Gastrocnemius medialis (tissue), 4 donors: ENCODE measurements at regions not wholly inside any gene's neighbourhood (a gene's known extent, or its start where the extent isn't known, plus 50 kb on each side); places are given as distances from the start of the nearest gene placed in this dataset.

Experiments
- ATAC-seq, 2 donors: fragments of 150-250 bp; one replicate each; pipeline ENCODE4 v1.9.1; 2016
- DNase-seq, 2 donors: peaks; one replicate each; pipeline ENCODE4 v3.0.0-alpha.2; 2019
- H3K27ac ChIP-seq, 4 donors: fragments of 200-600 bp; sonication (generic); 1 replicate in 1 of 4; 2 replicates in 3 of 4; pipeline ENCODE4 v1.5.1; 2016 to 2018; ENCODE audit warnings: mild to moderate bottlenecking in 2 of 4, moderate library complexity in 1 of 4
- H3K27me3 ChIP-seq, 3 donors: fragments of 200-600 bp; sonication (generic) in 2 of 3; 1 replicate in 1 of 3; 2 replicates in 2 of 3; pipeline versions ENCODE4 v1.5.1 to v1.6.0; 2016 to 2019; ENCODE audit warnings: mild to moderate bottlenecking in 1 of 3, moderate library complexity in 1 of 3
- H3K36me3 ChIP-seq, 2 donors: fragments of 200-600 bp; sonication (generic) in 1 of 2; one replicate each; pipeline ENCODE4 v1.5.1; 2017 to 2018
- H3K4me1 ChIP-seq, 2 donors: fragments of 200-600 bp; sonication (generic) in 1 of 2; one replicate each; pipeline ENCODE4 v1.5.1; 2016 to 2017; ENCODE audit warnings: mild to moderate bottlenecking in 2 of 2
- H3K4me3 ChIP-seq, 4 donors: fragments of 200-600 bp; sonication (generic) in 3 of 4; 1 replicate in 1 of 4; 2 replicates in 3 of 4; pipeline ENCODE4 v1.5.1; 2016 to 2019; ENCODE audit warnings: mild to moderate bottlenecking in 2 of 4
- H3K9me3 ChIP-seq, 3 donors: fragments of 200-600 bp; sonication (generic) in 2 of 3; 1 replicate in 1 of 3; 2 replicates in 2 of 3; pipeline ENCODE4 v1.5.1; 2016 to 2019
- CTCF ChIP-seq, 5 experiments: fragments of 450-650 bp in 3 of 5; fragments of 200-600 bp in 2 of 5; sonication (generic) in 2 of 5; IDR thresholded peaks in 4 of 5; conservative IDR thresholded peaks in 1 of 5; 1 replicate in 4 of 5; 2 replicates in 1 of 5; pipeline ENCODE4 v1.5.1; 2016 to 2019; ENCODE audit warnings: antibody characterized with exemption in 5 of 5, mild to moderate bottlenecking in 3 of 5, moderate library complexity in 3 of 5
- POLR2A ChIP-seq, 2 donors: fragments of 450-650 bp; IDR thresholded peaks; one replicate each; pipeline ENCODE4 v1.6.1; 2017; ENCODE audit warnings: antibody characterized with exemption in 2 of 2, mild to moderate bottlenecking in 2 of 2, moderate library complexity in 2 of 2
- in situ Hi-C, 4 donors: fragments of 200-750 bp; cut with MboI; loops; one replicate each; pipeline versions ENCODE4 v1.15.0 to v1.8.0; 2017; ENCODE audit warnings: low sequenced_read_pairs in 4 of 4
- intact Hi-C: fragments of 100-400 bp; cut with DNase I; formaldehyde crosslinking; loops from one replicate; pipeline ENCODE4 v1.15.1; 2023; ENCODE audit warnings: low total_unique reads

GRCh38 chr21:27040738-27041469 is 74.0 kb upstream of the ADAMTS5 start:
- Histone ChIP-seq H3K4me1 (peaks cover 0 to 4% of the 10 kb centered on the region in 2 donors), H3K27ac (no peak overlapping the region), H3K36me3 (no peaks in the 10 kb centered on the region), H3K4me3 (no peak overlapping the region), H3K27me3 (no peaks in the 10 kb centered on the region), H3K9me3 (no peaks in the 10 kb centered on the region)
- no peak for DNase-seq
- no peak for TF ChIP-seq CTCF (IDR thresholded peaks at IDR 0.05 in 4 of 5, conservative IDR thresholded peaks at IDR 0.05 in 1 of 5)
- in situ Hi-C loops (no loop called here), intact Hi-C loops (no loop called here)
- ATAC-seq, result no peak

DNA sequence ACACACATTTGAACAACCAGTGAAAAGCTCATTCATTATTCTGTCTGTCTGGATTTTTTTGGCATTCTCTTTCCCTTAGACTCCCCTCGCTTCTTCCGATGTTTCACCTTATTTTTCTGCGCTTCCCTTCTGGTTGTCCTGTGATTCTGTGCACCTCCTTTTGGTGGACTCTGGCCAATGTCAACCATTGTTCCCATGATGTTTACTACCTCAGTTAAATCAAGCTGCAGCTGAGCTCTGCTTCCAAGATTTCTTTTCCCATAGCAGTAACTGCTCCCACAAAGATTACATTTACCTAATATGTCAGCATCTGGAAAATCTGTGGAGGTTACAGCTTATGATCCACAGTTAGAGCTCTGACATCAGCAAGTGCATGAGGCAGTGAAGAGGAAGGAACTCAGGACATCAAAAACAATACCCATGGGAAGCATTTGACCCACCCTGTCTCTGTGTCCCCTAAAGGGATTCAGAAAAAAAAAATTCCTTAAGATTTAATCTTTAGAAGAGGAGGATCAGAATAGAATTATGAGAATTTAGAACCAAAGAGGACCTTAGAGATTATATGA is 69.9 kb upstream of the ADAMTS5 start:
- no peaks in the 10 kb centered on the region for H3K36me3 ChIP-seq
- H3K4me1 ChIP-seq, result no peaks in the 10 kb centered on the region
- TF ChIP-seq CTCF (IDR thresholded peaks at IDR 0.05 in 4 of 5, conservative IDR thresholded peaks at IDR 0.05 in 1 of 5), result no peak
- TF ChIP-seq POLR2A (IDR thresholded peaks at IDR 0.05), result no peak
- no peak overlapping the region for H3K4me3 ChIP-seq
- intact Hi-C loops, result no loop called here
- in situ Hi-C loops, result no loop called here
- peak overlapping the region in 1 of 4 donors; percentile 45 for H3K27ac ChIP-seq
- H3K27me3 ChIP-seq, result no peaks in the 10 kb centered on the region
- ATAC-seq (peak; percentile 58), DNase-seq (no peak)
- H3K9me3 ChIP-seq, result no peaks in the 10 kb centered on the region

DNA sequence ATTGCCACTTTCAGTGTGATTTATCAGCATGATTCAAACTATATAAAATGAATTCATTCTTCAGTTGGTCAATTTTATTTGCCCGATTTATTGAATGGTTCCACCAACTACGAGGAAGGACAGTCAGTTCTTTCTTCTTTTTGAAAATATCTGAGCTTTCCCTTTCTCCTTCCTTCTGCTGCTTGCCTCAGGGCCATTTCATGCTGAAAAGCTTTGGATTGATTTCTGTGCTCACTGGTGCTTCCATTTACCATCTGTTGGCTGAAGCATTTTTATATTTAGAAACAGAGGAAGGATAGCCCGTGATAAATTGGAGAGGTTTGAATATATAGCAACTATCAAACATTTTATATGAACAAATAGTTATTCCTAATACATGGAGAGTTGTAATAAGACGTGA is 68.9 kb upstream of the ADAMTS5 start:
- TF ChIP-seq POLR2A (IDR thresholded peaks at IDR 0.05) (no peak), CTCF (IDR thresholded peaks at IDR 0.05 in 4 of 5, conservative IDR thresholded peaks at IDR 0.05 in 1 of 5) (no peak)
- in situ Hi-C loops, result no loop called here
- H3K4me1 ChIP-seq, result no peaks in the 10 kb centered on the region
- no peaks in the 10 kb centered on the region for H3K27me3 ChIP-seq
- ATAC-seq (no peak), DNase-seq (no peak)
- H3K27ac ChIP-seq, result no peak overlapping the region
- intact Hi-C loops, result no loop called here
- H3K4me3 ChIP-seq, result no peak overlapping the region
- no peaks in the 10 kb centered on the region for H3K9me3 ChIP-seq
- H3K36me3 ChIP-seq, result no peaks in the 10 kb centered on the region

DNA sequence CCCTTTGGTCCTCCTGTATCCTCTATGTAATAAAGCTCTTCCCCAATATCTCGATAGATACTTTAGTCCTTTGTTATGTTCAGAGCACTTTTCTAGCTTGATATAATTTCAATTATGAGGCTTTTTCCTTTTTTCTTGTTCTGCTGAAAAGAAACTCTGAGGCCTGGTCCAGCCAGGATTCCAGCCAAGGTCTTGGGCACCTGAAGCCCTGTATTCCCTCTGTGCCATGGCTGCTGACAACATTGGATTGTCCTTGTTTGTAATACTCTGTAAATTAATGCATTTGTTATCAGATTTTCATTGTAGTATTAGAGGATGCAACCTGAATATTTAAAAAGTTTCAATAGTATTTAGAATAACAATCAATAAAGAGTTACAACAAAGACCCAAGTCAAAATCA is 67.9 kb upstream of the ADAMTS5 start:
- no peaks in the 10 kb centered on the region for H3K36me3 ChIP-seq
- DNase-seq, result no peak
- H3K27ac ChIP-seq, result no peak overlapping the region
- H3K9me3 ChIP-seq, result no peaks in the 10 kb centered on the region
- TF ChIP-seq POLR2A (IDR thresholded peaks at IDR 0.05) (no peak), CTCF (IDR thresholded peaks at IDR 0.05 in 4 of 5, conservative IDR thresholded peaks at IDR 0.05 in 1 of 5) (no peak)
- H3K4me1 ChIP-seq, result no peaks in the 10 kb centered on the region
- intact Hi-C loops (no loop called here), in situ Hi-C loops (no loop called here)
- no peak overlapping the region for H3K4me3 ChIP-seq
- no peaks in the 10 kb centered on the region for H3K27me3 ChIP-seq
- ATAC-seq, result no peak
